Hepatocyte (in vitro differentiated cells): ENCODE measurements at regions not wholly inside any gene's neighbourhood (a gene's known extent, or its start where the extent isn't known, plus 50 kb on each side); places are given as distances from the start of the nearest gene placed in this dataset.
A peak's percentile ranks its signal among the peaks of the same experiment; 100 is the strongest.

Experiments
- DNase-seq: peaks from one replicate; pipeline ENCODE4 v3.0.0-alpha.2; 2016; ENCODE audit warnings: low spot score
- H2AFZ ChIP-seq: fragments of 200-600 bp; sonication (generic); 2 replicates; pipeline ENCODE4 v1.6.0; 2016; ENCODE audit warnings: antibody characterized with exemption, mild to moderate bottlenecking
- H3K27ac ChIP-seq: fragments of 200-600 bp; sonication (generic); 2 replicates; pipeline ENCODE4 v1.5.1; 2016; ENCODE audit warnings: mild to moderate bottlenecking
- H3K27me3 ChIP-seq: fragments of 200-600 bp; sonication (generic); 2 replicates; pipeline ENCODE4 v1.6.1; 2016
- H3K36me3 ChIP-seq: fragments of 200-600 bp; sonication (generic); replicated peaks from 2 replicates; pipeline ENCODE4 v1.5.1; 2016; ENCODE audit warnings: low read depth; ENCODE audit not compliant: insufficient read depth
- H3K4me1 ChIP-seq: fragments of 200-600 bp; sonication (generic); 2 replicates; pipeline ENCODE4 v1.5.1; 2016; ENCODE audit warnings: mild to moderate bottlenecking, moderate library complexity; ENCODE audit not compliant: insufficient read depth
- H3K4me2 ChIP-seq: fragments of 200-600 bp; sonication (generic); 2 replicates; pipeline ENCODE4 v1.6.0; 2016
- H3K4me3 ChIP-seq: fragments of 200-600 bp; sonication (generic); 2 replicates; pipeline ENCODE4 v1.5.1; 2016; ENCODE audit warnings: mild to moderate bottlenecking
- H3K79me2 ChIP-seq: fragments of 200-600 bp; sonication (generic); 2 replicates; pipeline ENCODE4 v1.6.0; 2017; ENCODE audit warnings: mild to moderate bottlenecking
- H3K9me2 ChIP-seq: fragments of 200-600 bp; sonication (generic); replicated peaks from 2 replicates; pipeline ENCODE4 v1.6.0; 2017; ENCODE audit warnings: mild to moderate bottlenecking; ENCODE audit not compliant: insufficient read depth
- H3K9me3 ChIP-seq: fragments of 200-600 bp; sonication (generic); 2 replicates; pipeline ENCODE4 v1.5.1; 2016; ENCODE audit warnings: low read depth, mild to moderate bottlenecking
- H4K20me1 ChIP-seq: fragments of 200-600 bp; sonication (generic); 2 replicates; pipeline ENCODE4 v1.6.0; 2016; ENCODE audit warnings: mild to moderate bottlenecking; ENCODE audit not compliant: insufficient read depth, poor library complexity, severe bottlenecking
- EZH2 ChIP-seq: fragments of 200-600 bp; sonication (generic); IDR thresholded peaks from 2 replicates; pipeline ENCODE4 v1.6.1; 2016; ENCODE audit warnings: antibody characterized with exemption, mild to moderate bottlenecking, borderline replicate concordance
- EZH2phosphoT487 ChIP-seq: fragments of 200-600 bp; sonication (generic); IDR thresholded peaks from one replicate; pipeline ENCODE4 v1.6.1; 2018; ENCODE audit warnings: antibody characterized with exemption, mild to moderate bottlenecking, low read depth, moderate library complexity; ENCODE audit not compliant: unreplicated experiment, severe bottlenecking
- WGBS: methylation state at CpG from one replicate; pipeline ENCODE4 v1.1.6; 2016; ENCODE audit warnings: low lambda C conversion rate; ENCODE audit errors: missing lambda C conversion rate; 5-methylcytosine and 5-hydroxymethylcytosine counted together
- TF ChIP-seq, protein P1 (sequence below): fragments of 200-600 bp; sonication (generic); IDR thresholded peaks from 2 replicates; pipeline ENCODE4 v1.5.1; 2016; ENCODE audit warnings: antibody characterized with exemption, mild to moderate bottlenecking; ENCODE audit not compliant: poor library complexity

DNA sequence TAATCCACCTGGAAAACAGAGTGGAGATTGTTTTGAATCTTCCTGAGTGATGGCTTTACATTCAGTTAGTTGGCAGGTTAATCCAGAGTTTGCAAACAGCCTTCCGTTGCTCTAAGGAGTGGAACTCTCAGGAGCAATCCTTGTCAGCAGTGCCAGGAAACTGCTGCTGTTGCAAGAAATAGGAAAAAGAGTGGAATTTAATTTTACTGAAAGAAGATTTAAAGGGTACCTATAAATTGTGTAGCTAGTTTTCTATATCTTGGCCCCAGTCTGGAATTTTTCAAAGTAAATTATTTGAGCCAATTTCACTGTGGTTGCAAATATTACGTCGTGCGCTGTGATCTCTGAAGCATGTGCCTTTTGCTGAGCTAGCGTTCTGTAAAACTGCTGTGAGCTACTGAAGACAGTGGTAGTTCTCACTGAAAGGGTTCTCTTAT is 55.5 kb upstream of the SLC5A12 start:
- Histone ChIP-seq H3K27ac (peak overlapping the region; percentile 47), H3K9me3 (no peaks in the 10 kb centered on the region), H3K27me3 (no peaks in the 10 kb centered on the region), H3K4me3 (no peak overlapping the region), H3K9me2 (no peaks in the 10 kb centered on the region), H2AFZ (peak overlapping the region; percentile 32), H3K4me2 (peak overlapping the region; percentile 56), H3K36me3 (no peaks in the 10 kb centered on the region), H3K79me2 (no peaks in the 10 kb centered on the region), H4K20me1 (no peaks in the 10 kb centered on the region), H3K4me1 (peaks cover 13% of the 10 kb centered on the region)
- TF ChIP-seq, protein P1, sequence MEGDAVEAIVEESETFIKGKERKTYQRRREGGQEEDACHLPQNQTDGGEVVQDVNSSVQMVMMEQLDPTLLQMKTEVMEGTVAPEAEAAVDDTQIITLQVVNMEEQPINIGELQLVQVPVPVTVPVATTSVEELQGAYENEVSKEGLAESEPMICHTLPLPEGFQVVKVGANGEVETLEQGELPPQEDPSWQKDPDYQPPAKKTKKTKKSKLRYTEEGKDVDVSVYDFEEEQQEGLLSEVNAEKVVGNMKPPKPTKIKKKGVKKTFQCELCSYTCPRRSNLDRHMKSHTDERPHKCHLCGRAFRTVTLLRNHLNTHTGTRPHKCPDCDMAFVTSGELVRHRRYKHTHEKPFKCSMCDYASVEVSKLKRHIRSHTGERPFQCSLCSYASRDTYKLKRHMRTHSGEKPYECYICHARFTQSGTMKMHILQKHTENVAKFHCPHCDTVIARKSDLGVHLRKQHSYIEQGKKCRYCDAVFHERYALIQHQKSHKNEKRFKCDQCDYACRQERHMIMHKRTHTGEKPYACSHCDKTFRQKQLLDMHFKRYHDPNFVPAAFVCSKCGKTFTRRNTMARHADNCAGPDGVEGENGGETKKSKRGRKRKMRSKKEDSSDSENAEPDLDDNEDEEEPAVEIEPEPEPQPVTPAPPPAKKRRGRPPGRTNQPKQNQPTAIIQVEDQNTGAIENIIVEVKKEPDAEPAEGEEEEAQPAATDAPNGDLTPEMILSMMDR: no peak
- TF ChIP-seq EZH2 (no peak), EZH2phosphoT487 (no peak)
- 47% methylated on average over 5 of the region's 5 CpGs for WGBS
- peak; percentile 13 for DNase-seq

DNA sequence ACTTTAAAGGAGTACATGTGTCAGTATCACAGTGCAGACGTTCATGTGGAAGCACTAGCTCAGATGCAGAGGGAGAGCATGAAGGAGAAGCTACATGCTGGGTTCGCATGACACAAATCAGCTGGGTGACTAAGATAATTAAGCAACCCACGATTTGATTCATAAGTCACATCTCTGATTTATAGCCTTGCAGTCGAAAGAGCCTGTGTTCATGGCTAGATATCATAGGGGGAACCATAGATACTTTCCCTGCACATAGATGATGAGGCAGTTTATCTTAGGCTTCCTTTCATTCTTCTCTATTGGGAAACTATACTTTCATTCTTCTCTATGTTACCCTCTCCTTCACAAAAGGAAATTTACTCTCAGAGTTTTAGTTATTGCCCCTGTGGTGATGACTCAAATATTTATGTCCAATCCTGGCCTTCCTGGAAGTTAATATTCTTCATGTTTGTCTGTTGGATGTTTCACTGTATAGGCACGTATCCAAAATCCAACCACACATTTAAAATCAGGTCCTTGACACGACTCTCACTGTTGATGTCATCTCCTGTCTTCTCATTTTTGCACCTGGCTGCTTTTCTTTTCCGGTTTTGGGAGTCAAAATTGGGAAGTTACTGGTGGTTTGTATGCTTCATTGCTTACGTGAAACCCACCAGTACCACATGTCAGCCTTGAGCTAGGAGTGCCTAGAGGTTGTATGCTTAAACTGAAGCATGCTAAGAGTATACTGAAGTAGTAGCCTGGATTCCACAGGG is 56.3 kb upstream of the SLC5A12 start:
- no peak for TF ChIP-seq EZH2phosphoT487
- TF ChIP-seq, protein P1: no peak
- no peak for TF ChIP-seq EZH2
- no peaks in the 10 kb centered on the region for H3K9me3 ChIP-seq
- H4K20me1 ChIP-seq: no peaks in the 10 kb centered on the region
- H3K4me1 ChIP-seq: peaks cover 13% of the 10 kb centered on the region
- no peak for DNase-seq
- H2AFZ ChIP-seq: no peak overlapping the region
- 78% methylated on average over 8 of the region's 8 CpGs for WGBS
- peak overlapping the region; percentile 56 for H3K4me2 ChIP-seq
- H3K27ac ChIP-seq: peak overlapping the region; percentile 47
- no peaks in the 10 kb centered on the region for H3K79me2 ChIP-seq
- H3K36me3 ChIP-seq: no peaks in the 10 kb centered on the region
- H3K4me3 ChIP-seq: no peak overlapping the region
- H3K9me2 ChIP-seq: no peaks in the 10 kb centered on the region
- no peaks in the 10 kb centered on the region for H3K27me3 ChIP-seq

DNA sequence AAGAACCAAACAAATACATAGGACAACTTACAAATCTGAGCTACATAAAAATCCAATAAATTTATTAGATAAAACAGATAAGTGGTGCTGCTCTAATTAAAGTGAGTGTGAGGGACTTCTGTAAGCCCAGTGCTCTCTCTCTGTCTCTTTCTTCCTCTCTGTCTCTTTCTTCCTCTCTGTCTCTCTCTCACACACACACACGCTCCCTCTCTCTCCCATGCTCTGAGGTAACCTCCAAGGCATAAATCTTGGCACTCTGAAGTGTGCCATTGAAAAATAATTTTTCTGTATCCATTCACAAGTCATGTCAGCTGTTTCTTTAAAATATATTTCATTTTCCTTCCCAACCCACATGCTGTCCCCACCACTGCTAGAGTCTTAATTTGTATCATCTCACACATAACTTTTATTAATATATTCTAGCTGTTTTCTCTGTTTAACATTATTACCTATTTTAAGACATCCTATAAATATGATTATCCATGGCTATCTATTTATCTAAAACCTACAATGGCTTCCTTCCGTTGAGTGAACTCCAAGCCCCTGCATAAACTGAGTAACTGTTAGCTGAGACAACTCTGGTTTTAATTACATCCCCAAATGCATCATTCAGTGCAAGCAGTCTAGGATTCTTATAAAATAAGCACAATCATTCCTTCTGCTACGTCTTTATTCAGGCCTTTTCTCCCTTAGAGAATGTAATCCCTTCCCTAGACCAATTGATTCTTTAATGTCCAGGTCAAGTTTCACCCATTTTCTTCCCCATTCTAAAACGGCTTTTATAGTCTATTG is 57.4 kb upstream of the SLC5A12 start:
- peaks cover 13% of the 10 kb centered on the region for H3K4me1 ChIP-seq
- 68% methylated on average over 4 of the region's 4 CpGs for WGBS
- no peaks in the 10 kb centered on the region for H3K27me3 ChIP-seq
- DNase-seq: no peak
- no peak overlapping the region for H3K4me3 ChIP-seq
- H3K27ac ChIP-seq: no peak overlapping the region
- no peaks in the 10 kb centered on the region for H3K79me2 ChIP-seq
- H3K9me2 ChIP-seq: no peaks in the 10 kb centered on the region
- no peak overlapping the region for H2AFZ ChIP-seq
- TF ChIP-seq EZH2phosphoT487: no peak
- no peak for TF ChIP-seq EZH2
- TF ChIP-seq, protein P1: no peak
- H3K36me3 ChIP-seq: no peaks in the 10 kb centered on the region
- H3K4me2 ChIP-seq: no peak overlapping the region
- no peaks in the 10 kb centered on the region for H4K20me1 ChIP-seq
- no peaks in the 10 kb centered on the region for H3K9me3 ChIP-seq
